SK-N-MC (cell line): ENCODE measurements at regions not wholly inside any gene's neighbourhood (a gene's known extent, or its start where the extent isn't known, plus 50 kb on each side); places are given as distances from the start of the nearest gene placed in this dataset.

Source experiments
- EZH2 ChIP-seq: fragments of 200-600 bp; sonication (generic); IDR thresholded peaks from one replicate; pipeline ENCODE4 v1.6.1; 2017; ENCODE audit warnings: antibody characterized with exemption
- FOXP2 ChIP-seq: optimal IDR thresholded peaks from 2 replicates; pipeline ENCODE3; 2011; ENCODE audit warnings: mild to moderate bottlenecking, moderate library complexity; ENCODE audit not compliant: insufficient read depth; ENCODE audit errors: extremely low read length, control extremely low read depth
- POLR2AphosphoS5 ChIP-seq: IDR thresholded peaks from 2 replicates; pipeline ENCODE4 v1.6.1; 2012; ENCODE audit warnings: mild to moderate bottlenecking, low read depth, low read length, borderline replicate concordance

- TF ChIP-seq POLR2AphosphoS5 (no peak), EZH2 (no peak), FOXP2 (no peak)
Measured at GRCh38 chr13:37433086-37433485, 165.5 kb downstream of the POSTN start.
